Astrocyte of the cerebellum (primary cell): ENCODE measurements at regions not wholly inside any gene's neighbourhood (a gene's known extent, or its start where the extent isn't known, plus 50 kb on each side); places are given as distances from the start of the nearest gene placed in this dataset.

ENCODE experiments used
- DNase-seq: peaks from one replicate; pipeline ENCODE4 v3.0.0-alpha.2; 2011; ENCODE audit warnings: low read depth
- H3K4me3 ChIP-seq: 2 replicates; pipeline ENCODE4 v1.5.1; 2011; ENCODE audit warnings: mild to moderate bottlenecking, low read depth, low read length, moderate library complexity
- in situ Hi-C: cut with HindIII; loops from 2 replicates; pipeline ENCODE4 v1.10.0; 2017; ENCODE audit warnings: low sequenced_read_pairs
- TF ChIP-seq, protein P1 (sequence below): IDR thresholded peaks from 2 replicates; pipeline ENCODE4 v1.5.1; 2012; ENCODE audit warnings: low read length, low read depth, moderate library complexity, mild to moderate bottlenecking; ENCODE audit errors: missing control alignments

DNA sequence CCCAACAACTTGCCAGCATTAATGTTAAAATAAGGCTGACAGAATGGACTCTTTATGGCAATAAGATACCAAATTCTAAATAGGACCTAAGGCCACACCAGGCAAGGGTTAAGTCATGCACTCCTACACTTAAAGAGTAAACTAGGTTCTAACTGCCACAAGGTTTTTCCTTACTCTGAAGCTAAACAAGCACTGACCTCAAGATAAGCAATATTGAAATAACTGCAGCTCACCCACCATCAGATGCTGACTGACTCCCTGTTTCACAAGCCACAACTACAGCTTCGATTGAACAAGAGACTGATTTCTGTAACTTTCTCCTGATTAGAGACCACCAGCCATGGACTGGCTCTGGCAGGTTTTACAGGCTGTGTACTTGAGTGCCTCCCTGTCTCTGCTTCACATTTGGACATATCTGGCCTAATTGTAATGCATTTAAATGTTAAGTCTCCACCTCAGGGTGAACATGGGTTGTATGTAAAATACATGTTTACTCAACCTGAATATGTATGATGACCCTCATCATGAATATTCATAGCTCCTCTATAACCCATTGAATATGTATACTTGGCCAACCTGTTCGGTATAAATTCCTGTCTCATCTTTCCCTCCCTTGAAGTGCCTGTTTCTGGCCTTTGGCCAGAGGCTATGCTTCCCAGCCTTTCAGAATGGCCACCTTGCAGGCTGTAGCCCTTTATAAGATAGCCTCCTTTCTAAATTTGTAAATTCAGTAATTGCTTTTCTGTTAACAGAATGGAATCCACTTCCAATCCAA, 70.5 kb upstream of the DAAM1 start:
- in situ Hi-C loops, result no loop called here
- TF ChIP-seq, protein P1, sequence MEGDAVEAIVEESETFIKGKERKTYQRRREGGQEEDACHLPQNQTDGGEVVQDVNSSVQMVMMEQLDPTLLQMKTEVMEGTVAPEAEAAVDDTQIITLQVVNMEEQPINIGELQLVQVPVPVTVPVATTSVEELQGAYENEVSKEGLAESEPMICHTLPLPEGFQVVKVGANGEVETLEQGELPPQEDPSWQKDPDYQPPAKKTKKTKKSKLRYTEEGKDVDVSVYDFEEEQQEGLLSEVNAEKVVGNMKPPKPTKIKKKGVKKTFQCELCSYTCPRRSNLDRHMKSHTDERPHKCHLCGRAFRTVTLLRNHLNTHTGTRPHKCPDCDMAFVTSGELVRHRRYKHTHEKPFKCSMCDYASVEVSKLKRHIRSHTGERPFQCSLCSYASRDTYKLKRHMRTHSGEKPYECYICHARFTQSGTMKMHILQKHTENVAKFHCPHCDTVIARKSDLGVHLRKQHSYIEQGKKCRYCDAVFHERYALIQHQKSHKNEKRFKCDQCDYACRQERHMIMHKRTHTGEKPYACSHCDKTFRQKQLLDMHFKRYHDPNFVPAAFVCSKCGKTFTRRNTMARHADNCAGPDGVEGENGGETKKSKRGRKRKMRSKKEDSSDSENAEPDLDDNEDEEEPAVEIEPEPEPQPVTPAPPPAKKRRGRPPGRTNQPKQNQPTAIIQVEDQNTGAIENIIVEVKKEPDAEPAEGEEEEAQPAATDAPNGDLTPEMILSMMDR, result no peak
- no peak for DNase-seq
- H3K4me3 ChIP-seq, result no peak overlapping the region

DNA sequence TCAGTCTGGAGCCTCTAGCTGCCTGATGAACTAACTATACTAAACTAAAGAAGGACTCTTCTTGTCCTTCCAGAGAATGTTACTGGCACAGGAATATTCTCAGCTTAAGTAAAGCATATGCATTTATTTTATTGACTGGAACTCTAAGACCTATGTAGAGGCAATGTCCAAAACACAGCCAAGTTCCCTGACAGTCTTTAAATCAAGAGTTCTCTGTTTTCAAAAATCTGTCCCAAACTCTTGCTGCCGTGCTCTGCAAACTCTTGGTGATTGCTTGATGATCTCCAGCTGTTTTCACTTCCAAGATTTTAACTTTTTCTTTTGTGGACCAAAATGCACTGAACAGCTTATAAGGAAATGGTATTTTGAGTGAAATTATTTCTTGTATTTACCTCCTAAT, 67.5 kb upstream of the DAAM1 start:
- in situ Hi-C loops, result no loop called here
- no peak overlapping the region for H3K4me3 ChIP-seq
- no peak for DNase-seq
- TF ChIP-seq, protein P1, result no peak

DNA sequence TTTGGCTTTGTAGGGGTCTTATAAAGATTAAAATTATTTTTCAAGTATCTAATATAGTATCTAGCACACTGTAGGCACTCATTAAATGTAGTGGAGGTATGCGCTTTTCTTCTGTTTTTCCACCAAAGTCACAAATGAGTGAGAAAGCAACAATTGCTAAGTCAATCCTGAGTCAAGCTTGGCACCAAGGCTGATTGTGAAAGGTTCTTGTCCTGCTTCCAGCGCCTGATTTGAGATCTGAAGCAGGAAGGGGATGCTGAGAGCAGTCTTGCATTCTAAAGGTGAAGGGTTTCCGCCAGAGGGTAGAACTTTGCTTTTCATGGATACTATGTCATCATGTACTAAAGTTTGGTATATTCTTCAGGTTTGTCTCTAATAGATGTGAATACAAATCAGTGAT, 64.9 kb upstream of the DAAM1 start:
- no peak overlapping the region for H3K4me3 ChIP-seq
- TF ChIP-seq, protein P1, result no peak
- in situ Hi-C loops, result no loop called here
- DNase-seq, result no peak

DNA sequence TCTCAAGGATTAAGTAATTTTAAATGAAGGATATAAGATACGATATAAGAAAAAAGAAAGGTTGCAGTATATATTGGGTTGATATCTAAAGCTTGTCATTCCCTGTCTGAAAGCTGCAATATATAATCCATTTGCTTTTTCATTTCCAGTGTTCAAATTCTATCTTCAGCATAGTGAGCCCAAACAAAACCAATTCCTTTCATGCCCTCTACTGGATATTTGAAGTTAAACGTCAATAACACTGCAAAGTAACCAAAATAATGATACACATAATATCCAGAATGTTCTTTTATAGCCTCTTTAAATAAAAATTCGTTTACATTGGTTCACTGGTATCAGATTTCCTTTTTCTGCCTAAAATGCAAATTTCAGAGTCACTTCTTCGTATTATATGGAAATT, 64.5 kb upstream of the DAAM1 start:
- in situ Hi-C loops, result no loop called here
- no peak overlapping the region for H3K4me3 ChIP-seq
- TF ChIP-seq, protein P1, result peak; percentile 34
- DNase-seq, result no peak

DNA sequence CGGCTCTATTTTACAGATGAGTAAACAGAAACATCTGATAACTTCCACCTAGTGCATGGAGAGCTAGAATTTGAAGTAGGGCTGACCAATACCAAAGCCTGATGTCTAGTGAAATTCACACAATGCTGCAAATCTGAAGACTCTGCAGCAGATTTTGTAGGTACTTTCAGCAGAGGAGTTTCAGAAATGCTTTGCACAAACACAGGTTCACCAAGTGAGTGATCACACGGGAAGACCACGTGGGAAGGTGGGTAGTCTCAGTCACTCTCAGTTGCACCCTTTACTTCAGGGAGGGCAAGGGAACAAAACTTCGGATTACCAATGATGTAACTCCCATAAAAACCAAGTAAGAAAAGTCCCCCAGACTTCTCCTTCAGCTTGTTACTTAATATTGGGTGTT, 63.3 kb upstream of the DAAM1 start:
- no peak overlapping the region for H3K4me3 ChIP-seq
- DNase-seq, result no peak
- TF ChIP-seq, protein P1, result no peak
- in situ Hi-C loops, result no loop called here

DNA sequence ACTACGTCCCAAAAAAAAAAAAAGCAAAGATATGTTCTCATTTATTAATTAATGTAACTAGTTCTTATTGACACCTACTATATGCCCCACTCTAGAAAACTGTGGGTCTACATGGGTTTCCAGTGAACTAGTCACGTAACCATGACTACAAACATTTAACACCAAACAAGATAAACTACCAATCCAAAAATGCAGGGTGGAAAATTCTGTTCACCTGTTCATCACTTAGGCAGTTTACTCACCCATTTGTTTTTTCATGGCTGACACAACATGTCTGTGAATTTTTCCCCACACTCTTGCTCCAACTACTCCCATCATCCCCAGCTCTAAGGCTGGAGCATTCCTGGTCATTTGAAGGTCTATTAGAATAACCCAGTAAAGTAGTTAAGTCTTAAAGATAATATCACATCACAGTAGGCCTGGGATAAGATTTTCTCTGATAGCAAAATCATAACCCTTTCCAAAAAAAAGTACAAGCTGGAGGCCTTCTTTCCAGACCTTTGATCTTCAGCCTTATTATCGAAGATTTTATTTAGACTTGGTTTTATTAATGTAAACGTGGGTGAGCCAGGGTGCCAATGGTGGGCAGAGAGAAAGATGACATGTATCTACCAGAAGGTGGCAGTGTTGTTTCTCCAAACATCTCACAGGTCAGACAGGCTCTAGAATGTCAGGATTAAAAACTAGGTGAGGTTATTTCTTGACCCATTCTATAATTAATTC, 61.6 kb upstream of the DAAM1 start:
- in situ Hi-C loops, result no loop called here
- no peak overlapping the region for H3K4me3 ChIP-seq
- TF ChIP-seq, protein P1, result peak; percentile 71
- DNase-seq, result peak; percentile 32
